ENCODE measurements at regions not wholly inside any gene's neighbourhood (a gene's known extent, or its start where the extent isn't known, plus 50 kb on each side); places are given as distances from the start of the nearest gene placed in this dataset.

DNA sequence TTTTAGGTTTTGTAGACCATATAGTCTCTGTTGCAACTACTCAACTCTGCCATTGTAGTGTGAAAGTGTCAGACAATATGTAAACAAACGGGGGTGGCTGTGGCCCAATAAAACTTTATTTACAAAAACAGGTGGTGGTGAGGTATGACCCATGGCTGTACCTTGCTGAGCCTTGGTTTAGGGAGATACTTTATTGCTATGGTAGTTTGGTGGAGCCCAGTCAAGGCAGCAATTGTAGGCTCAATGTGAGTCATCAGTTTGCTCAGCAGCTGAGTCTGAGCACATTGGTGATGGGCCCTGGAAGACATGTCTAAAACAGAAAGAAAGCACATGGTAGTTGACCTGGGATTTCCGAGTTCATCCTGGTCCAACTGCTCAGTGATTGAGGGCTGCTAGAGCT lies 242.5 kb downstream of the REEP3 start:
- TF ChIP-seq, protein P1, sequence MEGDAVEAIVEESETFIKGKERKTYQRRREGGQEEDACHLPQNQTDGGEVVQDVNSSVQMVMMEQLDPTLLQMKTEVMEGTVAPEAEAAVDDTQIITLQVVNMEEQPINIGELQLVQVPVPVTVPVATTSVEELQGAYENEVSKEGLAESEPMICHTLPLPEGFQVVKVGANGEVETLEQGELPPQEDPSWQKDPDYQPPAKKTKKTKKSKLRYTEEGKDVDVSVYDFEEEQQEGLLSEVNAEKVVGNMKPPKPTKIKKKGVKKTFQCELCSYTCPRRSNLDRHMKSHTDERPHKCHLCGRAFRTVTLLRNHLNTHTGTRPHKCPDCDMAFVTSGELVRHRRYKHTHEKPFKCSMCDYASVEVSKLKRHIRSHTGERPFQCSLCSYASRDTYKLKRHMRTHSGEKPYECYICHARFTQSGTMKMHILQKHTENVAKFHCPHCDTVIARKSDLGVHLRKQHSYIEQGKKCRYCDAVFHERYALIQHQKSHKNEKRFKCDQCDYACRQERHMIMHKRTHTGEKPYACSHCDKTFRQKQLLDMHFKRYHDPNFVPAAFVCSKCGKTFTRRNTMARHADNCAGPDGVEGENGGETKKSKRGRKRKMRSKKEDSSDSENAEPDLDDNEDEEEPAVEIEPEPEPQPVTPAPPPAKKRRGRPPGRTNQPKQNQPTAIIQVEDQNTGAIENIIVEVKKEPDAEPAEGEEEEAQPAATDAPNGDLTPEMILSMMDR (conservative IDR thresholded peaks at IDR 0.05; ENCODE audit: low read depth in 2 of 2) = no peak
- no peak for TF ChIP-seq EZH2 (IDR thresholded peaks at IDR 0.05; ENCODE audit: low read depth, unreplicated experiment)
